Osteoblast (primary cell): ENCODE measurements at regions not wholly inside any gene's neighbourhood (a gene's known extent, or its start where the extent isn't known, plus 50 kb on each side); places are given as distances from the start of the nearest gene placed in this dataset.

ENCODE experiments used
- DNase-seq: peaks from one replicate; pipeline ENCODE4 v3.0.0; 2011; ENCODE audit warnings: low spot score, mixed read lengths; ENCODE audit not compliant: insufficient read length; ENCODE audit errors: missing footprints
- H2AFZ ChIP-seq: 2 replicates; pipeline ENCODE4 v1.6.0; 2011; ENCODE audit warnings: mild to moderate bottlenecking, low read length
- H3K27ac ChIP-seq: 2 replicates; pipeline ENCODE4 v1.5.1; 2011; ENCODE audit warnings: mild to moderate bottlenecking, low read depth, low read length, moderate library complexity
- H3K27me3 ChIP-seq: 2 replicates; pipeline ENCODE4 v1.6.0; 2012; ENCODE audit warnings: mild to moderate bottlenecking, control low read depth, inconsistent platforms, low read length, moderate library complexity; ENCODE audit not compliant: insufficient read depth
- H3K36me3 ChIP-seq: 2 replicates; pipeline ENCODE4 v1.5.1; 2011; ENCODE audit warnings: mild to moderate bottlenecking, low read length, control low read depth, moderate library complexity; ENCODE audit not compliant: insufficient read depth
- H3K4me1 ChIP-seq: 2 replicates; pipeline ENCODE4 v1.5.1; 2011; ENCODE audit warnings: mild to moderate bottlenecking, low read length, control low read depth, moderate library complexity; ENCODE audit not compliant: insufficient read depth
- H3K4me2 ChIP-seq: 2 replicates; pipeline ENCODE4 v1.6.0; 2011; ENCODE audit warnings: mild to moderate bottlenecking, low read length; ENCODE audit not compliant: insufficient read depth
- H3K4me3 ChIP-seq: fragments of 200-600 bp; sonication (generic); 3 replicates; pipeline ENCODE4 v1.5.1; 2012; ENCODE audit warnings: mild to moderate bottlenecking, low read length, inconsistent platforms; ENCODE audit not compliant: insufficient read depth
- H3K79me2 ChIP-seq: 2 replicates; pipeline ENCODE4 v1.6.0; 2012; ENCODE audit warnings: mild to moderate bottlenecking, low read length, control low read depth, inconsistent platforms; ENCODE audit not compliant: insufficient read depth
- H3K9me3 ChIP-seq: 2 replicates; pipeline ENCODE4 v1.5.1; 2011; ENCODE audit warnings: low read depth, low read length, control low read depth
- H4K20me1 ChIP-seq: 2 replicates; pipeline ENCODE4 v1.6.0; 2012; ENCODE audit warnings: mild to moderate bottlenecking, low read length, control low read depth; ENCODE audit not compliant: insufficient read depth
- CTCF ChIP-seq: IDR thresholded peaks from 2 replicates; pipeline ENCODE4 v1.5.1; 2011; ENCODE audit warnings: mild to moderate bottlenecking, low read depth, low read length, moderate library complexity; ENCODE audit errors: extremely low read depth

GRCh38 chr2:74739129-74739528, 85.1 kb downstream of the SEMA4F start:
- no peak for TF ChIP-seq CTCF
- H3K27ac ChIP-seq = no peak overlapping the region
- H3K79me2 ChIP-seq = no peaks in the 10 kb centered on the region
- no peaks in the 10 kb centered on the region for H3K27me3 ChIP-seq
- no peaks in the 10 kb centered on the region for H4K20me1 ChIP-seq
- H3K4me2 ChIP-seq = no peak overlapping the region
- H2AFZ ChIP-seq = no peak overlapping the region
- no peak for DNase-seq
- no peaks in the 10 kb centered on the region for H3K36me3 ChIP-seq
- no peak overlapping the region for H3K4me3 ChIP-seq
- H3K9me3 ChIP-seq = no peaks in the 10 kb centered on the region
- peaks cover 36% of the 10 kb centered on the region for H3K4me1 ChIP-seq

- DNase-seq = no peak
- peak overlapping the region; percentile 70 for H3K27ac ChIP-seq
- H2AFZ ChIP-seq = no peak overlapping the region
- H3K9me3 ChIP-seq = no peaks in the 10 kb centered on the region
- no peaks in the 10 kb centered on the region for H3K27me3 ChIP-seq
- H3K79me2 ChIP-seq = no peaks in the 10 kb centered on the region
- H3K4me3 ChIP-seq = no peak overlapping the region
- no peaks in the 10 kb centered on the region for H3K36me3 ChIP-seq
- no peak for TF ChIP-seq CTCF
- H3K4me1 ChIP-seq = peaks cover 36% of the 10 kb centered on the region
- H3K4me2 ChIP-seq = no peak overlapping the region
- H4K20me1 ChIP-seq = no peaks in the 10 kb centered on the region
Measured at GRCh38 chr2:74739733-74740241, 85.7 kb downstream of the SEMA4F start.

GRCh38 chr2:74740395-74740740, 86.3 kb downstream of the SEMA4F start:
- H3K4me1 ChIP-seq = peaks cover 35% of the 10 kb centered on the region
- H3K36me3 ChIP-seq = no peaks in the 10 kb centered on the region
- peak overlapping the region; percentile 70 for H3K27ac ChIP-seq
- no peak for TF ChIP-seq CTCF
- no peaks in the 10 kb centered on the region for H3K27me3 ChIP-seq
- DNase-seq = no peak
- H3K4me3 ChIP-seq = no peak overlapping the region
- no peak overlapping the region for H2AFZ ChIP-seq
- peak overlapping the region; percentile 40 for H3K4me2 ChIP-seq
- no peaks in the 10 kb centered on the region for H3K9me3 ChIP-seq
- H4K20me1 ChIP-seq = no peaks in the 10 kb centered on the region
- no peaks in the 10 kb centered on the region for H3K79me2 ChIP-seq

DNA sequence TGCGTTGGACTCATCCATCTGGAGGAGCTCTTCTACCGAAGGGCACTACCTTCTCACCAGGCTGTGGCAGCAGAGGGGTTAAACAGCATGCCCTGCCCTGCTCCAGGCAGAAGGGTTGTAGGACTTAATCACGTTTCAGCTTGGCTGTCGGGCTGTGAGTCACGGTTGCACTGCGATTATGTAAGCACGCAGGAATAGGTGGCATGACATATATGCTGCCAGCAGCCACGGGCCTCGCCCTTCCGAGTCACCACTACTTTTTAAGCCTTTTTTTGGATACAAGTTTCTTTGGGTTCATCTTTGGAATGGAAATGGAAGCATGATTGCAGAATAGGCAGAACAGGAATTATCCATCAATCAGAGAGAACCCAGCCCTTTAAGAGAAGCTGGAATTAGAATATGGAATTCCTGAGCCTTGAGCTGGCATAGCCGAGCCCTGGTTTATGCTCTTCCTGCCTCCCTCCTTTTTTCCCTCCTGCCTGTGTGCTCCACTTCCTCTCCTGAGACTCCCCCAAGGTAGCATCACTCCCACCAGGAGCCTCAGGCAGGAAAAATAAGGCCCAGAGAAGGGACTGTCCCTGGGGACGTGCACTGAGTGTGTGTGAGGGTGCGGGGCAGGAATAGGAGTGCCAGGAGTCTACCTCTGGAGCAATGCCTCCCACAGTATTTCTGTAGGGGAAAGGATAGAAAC, 86.8 kb downstream of the SEMA4F start:
- H3K4me3 ChIP-seq = peak overlapping the region; percentile 5
- H3K79me2 ChIP-seq = no peaks in the 10 kb centered on the region
- H4K20me1 ChIP-seq = no peaks in the 10 kb centered on the region
- H3K4me1 ChIP-seq = peaks cover 30% of the 10 kb centered on the region
- no peaks in the 10 kb centered on the region for H3K36me3 ChIP-seq
- no peaks in the 10 kb centered on the region for H3K27me3 ChIP-seq
- H3K27ac ChIP-seq = peak overlapping the region; percentile 70
- TF ChIP-seq CTCF = no peak
- H3K4me2 ChIP-seq = peak overlapping the region; percentile 40
- H2AFZ ChIP-seq = peak overlapping the region; percentile 7
- no peaks in the 10 kb centered on the region for H3K9me3 ChIP-seq
- peak; percentile 85 for DNase-seq
